Progenitor cell of endocrine pancreas (in vitro differentiated cells): ENCODE measurements at regions not wholly inside any gene's neighbourhood (a gene's known extent, or its start where the extent isn't known, plus 50 kb on each side); places are given as distances from the start of the nearest gene placed in this dataset.

Experiments
- DNase-seq: peaks from one replicate; pipeline ENCODE4 v3.0.0; 2021; ENCODE audit warnings: low spot score; ENCODE audit not compliant: unreplicated experiment
- H3K27ac Mint-ChIP-seq: 2 replicates; pipeline ENCODE4 v1.8.0; 2021; ENCODE audit warnings: mild to moderate bottlenecking, moderate library complexity, mixed read lengths
- H3K27me3 Mint-ChIP-seq: 2 replicates; pipeline ENCODE4 v1.8.0; 2021; ENCODE audit warnings: mixed read lengths
- H3K36me3 Mint-ChIP-seq: 2 replicates; pipeline ENCODE4 v1.8.0; 2022; ENCODE audit warnings: mixed read lengths; ENCODE audit not compliant: insufficient read depth
- H3K4me1 Mint-ChIP-seq: 2 replicates; pipeline ENCODE4 v1.8.0; 2021; ENCODE audit warnings: low read depth, mixed read lengths
- H3K4me3 Mint-ChIP-seq: 2 replicates; pipeline ENCODE4 v1.8.0; 2021; ENCODE audit warnings: low read depth, mild to moderate bottlenecking, moderate library complexity, mixed read lengths
- H3K9me3 Mint-ChIP-seq: 2 replicates; pipeline ENCODE4 v1.8.0; 2021; ENCODE audit warnings: low read depth, mixed read lengths
- TF ChIP-seq, protein P1 (sequence below): fragments of 200-600 bp; sonication (generic); IDR thresholded peaks from one replicate; pipeline ENCODE4 v1.5.0; 2021; ENCODE audit warnings: antibody characterized with exemption, mild to moderate bottlenecking; ENCODE audit not compliant: unreplicated experiment

DNA sequence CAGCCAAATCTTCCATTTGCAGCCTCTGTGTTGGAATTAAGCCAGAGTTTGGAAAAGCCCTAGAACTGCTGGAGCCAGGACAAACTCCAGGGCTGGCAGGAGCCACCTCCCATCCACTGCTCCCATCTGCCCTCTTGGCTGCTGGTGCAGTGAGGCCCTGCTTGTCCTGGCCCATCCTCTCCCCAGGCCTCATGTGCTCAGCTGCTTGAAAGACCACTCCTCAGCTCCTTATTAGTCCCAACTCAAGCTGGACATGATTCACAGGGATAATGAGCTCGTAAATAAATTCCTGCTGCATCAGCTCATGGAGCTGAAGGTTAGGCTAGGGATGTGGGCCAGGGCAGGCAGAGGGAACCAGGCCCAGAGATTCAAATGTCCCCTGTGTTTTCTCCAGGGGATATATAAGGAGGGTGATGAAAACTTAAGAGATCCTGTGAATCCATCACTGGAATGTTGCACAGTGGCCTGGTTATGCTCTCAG, 282.8 kb downstream of the RPS24 start:
- DNase-seq: no peak
- H3K27ac Mint-ChIP-seq: no peak overlapping the region
- no peak overlapping the region for H3K4me3 Mint-ChIP-seq
- H3K27me3 Mint-ChIP-seq: peaks cover 14% of the 10 kb centered on the region
- H3K36me3 Mint-ChIP-seq: no peaks in the 10 kb centered on the region
- H3K4me1 Mint-ChIP-seq: peaks cover 3% of the 10 kb centered on the region
- H3K9me3 Mint-ChIP-seq: no peaks in the 10 kb centered on the region
- TF ChIP-seq, protein P1, sequence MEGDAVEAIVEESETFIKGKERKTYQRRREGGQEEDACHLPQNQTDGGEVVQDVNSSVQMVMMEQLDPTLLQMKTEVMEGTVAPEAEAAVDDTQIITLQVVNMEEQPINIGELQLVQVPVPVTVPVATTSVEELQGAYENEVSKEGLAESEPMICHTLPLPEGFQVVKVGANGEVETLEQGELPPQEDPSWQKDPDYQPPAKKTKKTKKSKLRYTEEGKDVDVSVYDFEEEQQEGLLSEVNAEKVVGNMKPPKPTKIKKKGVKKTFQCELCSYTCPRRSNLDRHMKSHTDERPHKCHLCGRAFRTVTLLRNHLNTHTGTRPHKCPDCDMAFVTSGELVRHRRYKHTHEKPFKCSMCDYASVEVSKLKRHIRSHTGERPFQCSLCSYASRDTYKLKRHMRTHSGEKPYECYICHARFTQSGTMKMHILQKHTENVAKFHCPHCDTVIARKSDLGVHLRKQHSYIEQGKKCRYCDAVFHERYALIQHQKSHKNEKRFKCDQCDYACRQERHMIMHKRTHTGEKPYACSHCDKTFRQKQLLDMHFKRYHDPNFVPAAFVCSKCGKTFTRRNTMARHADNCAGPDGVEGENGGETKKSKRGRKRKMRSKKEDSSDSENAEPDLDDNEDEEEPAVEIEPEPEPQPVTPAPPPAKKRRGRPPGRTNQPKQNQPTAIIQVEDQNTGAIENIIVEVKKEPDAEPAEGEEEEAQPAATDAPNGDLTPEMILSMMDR: no peak

DNA sequence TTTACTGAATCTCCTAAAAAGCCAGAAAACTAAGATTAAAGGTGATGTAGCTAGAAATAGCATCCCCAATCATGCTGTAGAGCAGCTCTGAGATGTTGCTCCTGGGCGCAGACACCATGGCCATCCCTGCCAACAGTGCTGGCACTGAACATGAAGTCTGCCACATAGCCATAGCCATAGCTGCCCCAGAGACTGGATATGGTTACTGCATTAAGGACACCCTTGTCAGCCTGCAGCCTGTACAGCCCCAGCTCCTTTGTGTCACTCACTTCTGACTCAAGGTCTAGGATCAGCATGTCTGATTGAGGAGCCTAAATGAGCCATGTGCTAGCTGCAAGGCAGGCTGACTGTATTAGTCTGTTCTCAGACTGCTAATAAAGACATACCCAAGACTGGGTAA, 284.6 kb downstream of the RPS24 start:
- TF ChIP-seq, protein P1: no peak
- H3K36me3 Mint-ChIP-seq: no peaks in the 10 kb centered on the region
- H3K4me1 Mint-ChIP-seq: peaks cover 3% of the 10 kb centered on the region
- peaks cover 14% of the 10 kb centered on the region for H3K27me3 Mint-ChIP-seq
- DNase-seq: no peak
- H3K4me3 Mint-ChIP-seq: no peak overlapping the region
- H3K9me3 Mint-ChIP-seq: peaks cover 3% of the 10 kb centered on the region
- no peak overlapping the region for H3K27ac Mint-ChIP-seq

DNA sequence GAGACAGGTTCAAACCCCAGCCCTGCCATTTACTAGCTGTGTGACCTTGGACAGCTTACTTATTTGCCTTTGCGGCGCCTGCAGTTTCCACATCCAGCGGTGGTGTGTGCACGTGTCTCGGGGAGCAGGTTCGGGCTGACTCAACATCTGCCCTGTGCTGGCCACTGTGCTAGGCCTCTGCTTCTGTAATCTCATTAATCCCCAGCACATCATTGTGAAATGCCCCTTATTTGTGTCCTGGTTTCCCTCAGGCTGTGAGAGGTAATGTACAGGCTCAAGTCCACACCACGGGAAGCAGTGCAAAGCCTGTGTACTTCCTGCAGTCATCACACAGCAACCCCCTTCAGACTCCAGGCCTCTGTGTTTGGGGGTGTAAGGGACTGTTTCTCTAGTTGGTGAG, 285.7 kb downstream of the RPS24 start:
- Mint-ChIP-seq H3K27me3 (peaks cover 9% of the 10 kb centered on the region), H3K4me1 (peaks cover 3% of the 10 kb centered on the region), H3K9me3 (peaks cover 4% of the 10 kb centered on the region), H3K36me3 (no peaks in the 10 kb centered on the region), H3K4me3 (no peak overlapping the region), H3K27ac (no peak overlapping the region)
- TF ChIP-seq, protein P1: no peak
- DNase-seq: peak; percentile 4

DNA sequence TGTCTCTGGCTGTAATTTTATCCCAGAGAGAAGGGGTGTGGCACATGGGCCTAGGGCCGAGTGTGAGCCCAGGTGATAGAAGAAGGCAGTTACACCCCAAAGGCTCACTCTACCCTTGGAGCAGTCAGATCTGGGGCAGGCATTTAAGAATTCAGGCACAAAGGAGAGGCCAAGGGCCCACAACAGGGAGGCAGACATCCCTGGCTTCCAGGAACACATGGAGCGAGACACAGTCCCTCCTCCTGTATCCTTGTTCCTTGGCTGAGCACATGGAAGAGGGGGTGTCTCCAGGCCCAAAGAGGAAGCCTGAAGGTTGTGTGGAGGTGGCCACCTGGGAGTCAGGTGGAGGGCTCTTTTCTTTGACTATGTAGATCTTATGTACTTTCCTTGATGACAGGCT, 286.2 kb downstream of the RPS24 start:
- Mint-ChIP-seq H3K27ac (no peak overlapping the region), H3K36me3 (no peaks in the 10 kb centered on the region), H3K4me1 (peaks cover 3% of the 10 kb centered on the region), H3K9me3 (peaks cover 6% of the 10 kb centered on the region), H3K27me3 (peaks cover 9% of the 10 kb centered on the region), H3K4me3 (no peak overlapping the region)
- TF ChIP-seq, protein P1: no peak
- DNase-seq: peak; percentile 4

DNA sequence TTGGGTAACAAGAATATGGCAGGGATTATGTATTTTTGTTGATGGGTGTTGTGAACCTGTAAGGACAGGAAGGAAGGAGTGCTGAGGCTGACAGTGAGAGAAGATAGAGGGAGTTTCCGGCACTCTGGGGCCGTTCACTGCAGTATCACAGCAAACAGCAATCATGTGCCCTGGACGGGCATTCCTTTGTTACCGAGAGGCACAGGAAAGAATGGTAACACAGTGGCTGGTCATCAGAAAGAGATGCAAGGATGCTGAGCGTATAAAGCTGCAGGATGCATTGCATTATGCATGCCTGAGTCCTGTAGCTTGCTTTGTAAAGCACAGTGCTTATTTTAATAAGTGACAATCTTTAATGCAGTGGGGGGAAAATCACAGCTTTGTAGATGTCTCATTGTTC, 286.8 kb downstream of the RPS24 start:
- Mint-ChIP-seq H3K36me3 (no peaks in the 10 kb centered on the region), H3K27ac (no peak overlapping the region), H3K4me3 (no peak overlapping the region), H3K9me3 (peaks cover 12% of the 10 kb centered on the region), H3K27me3 (peaks cover 5% of the 10 kb centered on the region), H3K4me1 (peaks cover 3% of the 10 kb centered on the region)
- TF ChIP-seq, protein P1: no peak
- DNase-seq: peak; percentile 1
